ENCODE measurements at regions not wholly inside any gene's neighbourhood (a gene's known extent, or its start where the extent isn't known, plus 50 kb on each side); places are given as distances from the start of the nearest gene placed in this dataset.

- DNase-seq (ENCODE audit: low read depth) = no peak
Measured at GRCh38 chr14:22477569-22478194, 111.3 kb downstream of the DAD1 start.

- DNase-seq (ENCODE audit: low read depth) = no peak
Measured at GRCh38 chr14:22476887-22477286, 112.1 kb downstream of the DAD1 start.

GRCh38 chr14:22476005-22476751 lies 112.8 kb downstream of the DAD1 start:
- DNase-seq (ENCODE audit: low read depth) = no peak

- DNase-seq (ENCODE audit: low read depth) = no peak
Measured at GRCh38 chr14:22475381-22475780, 113.6 kb downstream of the DAD1 start.

- DNase-seq (ENCODE audit: low read depth) = no peak
Measured at GRCh38 chr14:22474730-22475351, 114.2 kb downstream of the DAD1 start.

- DNase-seq (ENCODE audit: low read depth) = no peak
Measured at GRCh38 chr14:22472935-22473854, 115.8 kb downstream of the DAD1 start.

- no peak for DNase-seq (ENCODE audit: low read depth)
Measured at GRCh38 chr14:22472466-22472865, 116.6 kb downstream of the DAD1 start.

GRCh38 chr14:22471545-22472121 lies 117.4 kb downstream of the DAD1 start:
- no peak for DNase-seq (ENCODE audit: low read depth)

- DNase-seq (ENCODE audit: low read depth) = no peak
Measured at GRCh38 chr14:22469538-22470303, 119.3 kb downstream of the DAD1 start.

- DNase-seq (ENCODE audit: low read depth) = no peak
Measured at GRCh38 chr14:22468830-22469229, 120.2 kb downstream of the DAD1 start.

- no peak for DNase-seq (ENCODE audit: low read depth)
Measured at GRCh38 chr14:22466491-22466890, 122.5 kb downstream of the DAD1 start.

- DNase-seq (ENCODE audit: low read depth) = no peak
Measured at GRCh38 chr14:22465201-22465840, 123.7 kb downstream of the DAD1 start.

- no peak for DNase-seq (ENCODE audit: low read depth)
Measured at GRCh38 chr14:22464422-22465142, 124.4 kb downstream of the DAD1 start.

GRCh38 chr14:22463763-22464173 lies 125.3 kb downstream of the DAD1 start:
- no peak for DNase-seq (ENCODE audit: low read depth)

GRCh38 chr14:22462923-22463322 lies 126.1 kb downstream of the DAD1 start:
- DNase-seq (ENCODE audit: low read depth) = no peak

- DNase-seq (ENCODE audit: low read depth) = no peak
Measured at GRCh38 chr14:22460461-22461195, 128.4 kb downstream of the DAD1 start.

- no peak for DNase-seq (ENCODE audit: low read depth)
Measured at GRCh38 chr14:22458737-22459136, 130.3 kb downstream of the DAD1 start.

GRCh38 chr14:22456998-22457594 lies 131.9 kb downstream of the DAD1 start:
- DNase-seq (ENCODE audit: low read depth) = no peak

GRCh38 chr14:22456421-22456820 lies 132.6 kb downstream of the DAD1 start:
- no peak for DNase-seq (ENCODE audit: low read depth)
